Gastroesophageal sphincter (tissue), 3 donors: ENCODE measurements at regions not wholly inside any gene's neighbourhood (a gene's known extent, or its start where the extent isn't known, plus 50 kb on each side); places are given as distances from the start of the nearest gene placed in this dataset.

Experiments
- POLR2A ChIP-seq, 2 donors: fragments of 450-650 bp; IDR thresholded peaks; one replicate each; pipeline ENCODE4 v1.6.1; 2017; ENCODE audit warnings: antibody characterized with exemption in 2 of 2, mild to moderate bottlenecking in 2 of 2, moderate library complexity in 1 of 2
- POLR2AphosphoS5 ChIP-seq: sonication (generic); formaldehyde crosslinking; IDR thresholded peaks from one replicate; pipeline ENCODE4 v1.6.1; 2017; ENCODE audit warnings: antibody characterized with exemption
- TF ChIP-seq, protein P1 (sequence below), 4 experiments: fragments of 200-600 bp in 2 of 4; fragments of 450-650 bp in 2 of 4; sonication (generic) in 1 of 4; IDR thresholded peaks; one replicate each; pipeline ENCODE4 v1.5.1; 2017 to 2019; ENCODE audit warnings: antibody characterized with exemption in 4 of 4, mild to moderate bottlenecking in 2 of 4, moderate library complexity in 2 of 4

DNA sequence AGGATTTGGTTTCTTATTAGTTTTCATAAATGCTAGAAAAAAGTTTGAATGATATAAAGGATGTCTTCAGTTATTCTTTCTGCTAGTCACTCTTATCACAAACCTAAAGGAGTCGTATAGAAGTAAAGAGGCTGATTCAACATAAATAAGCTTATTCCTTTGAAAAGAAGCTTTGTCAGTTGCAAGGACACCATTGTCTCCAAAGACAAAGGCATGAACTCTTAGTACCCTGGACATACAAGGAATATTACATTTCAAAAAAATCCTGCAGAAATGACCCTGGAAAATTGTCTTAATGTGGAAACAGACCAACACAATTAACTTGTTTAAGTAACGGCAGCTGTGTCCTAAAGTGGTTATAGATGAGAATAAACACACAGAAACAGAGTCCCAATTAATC lies 528.0 kb downstream of the CPS1 start:
- TF ChIP-seq POLR2A (IDR thresholded peaks at IDR 0.05) (no peak), POLR2AphosphoS5 (no peak)
- TF ChIP-seq, protein P1, sequence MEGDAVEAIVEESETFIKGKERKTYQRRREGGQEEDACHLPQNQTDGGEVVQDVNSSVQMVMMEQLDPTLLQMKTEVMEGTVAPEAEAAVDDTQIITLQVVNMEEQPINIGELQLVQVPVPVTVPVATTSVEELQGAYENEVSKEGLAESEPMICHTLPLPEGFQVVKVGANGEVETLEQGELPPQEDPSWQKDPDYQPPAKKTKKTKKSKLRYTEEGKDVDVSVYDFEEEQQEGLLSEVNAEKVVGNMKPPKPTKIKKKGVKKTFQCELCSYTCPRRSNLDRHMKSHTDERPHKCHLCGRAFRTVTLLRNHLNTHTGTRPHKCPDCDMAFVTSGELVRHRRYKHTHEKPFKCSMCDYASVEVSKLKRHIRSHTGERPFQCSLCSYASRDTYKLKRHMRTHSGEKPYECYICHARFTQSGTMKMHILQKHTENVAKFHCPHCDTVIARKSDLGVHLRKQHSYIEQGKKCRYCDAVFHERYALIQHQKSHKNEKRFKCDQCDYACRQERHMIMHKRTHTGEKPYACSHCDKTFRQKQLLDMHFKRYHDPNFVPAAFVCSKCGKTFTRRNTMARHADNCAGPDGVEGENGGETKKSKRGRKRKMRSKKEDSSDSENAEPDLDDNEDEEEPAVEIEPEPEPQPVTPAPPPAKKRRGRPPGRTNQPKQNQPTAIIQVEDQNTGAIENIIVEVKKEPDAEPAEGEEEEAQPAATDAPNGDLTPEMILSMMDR (IDR thresholded peaks at IDR 0.05) = no peak
